SJCRH30 (cell line): ENCODE measurements at regions not wholly inside any gene's neighbourhood (a gene's known extent, or its start where the extent isn't known, plus 50 kb on each side); places are given as distances from the start of the nearest gene placed in this dataset.

Experiments
- DNase-seq, 2 experiments: peaks; one replicate each; pipeline ENCODE4 v3.0.0-alpha.2; 2015 to 2020
- H3K27ac ChIP-seq: fragments of 250-450 bp; sonication (Bioruptor Pico); 2 replicates; pipeline ENCODE4 v1.5.1; 2020; ENCODE audit warnings: mild to moderate bottlenecking, moderate library complexity
- H3K27me3 ChIP-seq: fragments of 250-450 bp; sonication (Bioruptor Pico); 2 replicates; pipeline ENCODE4 v1.5.1; 2020; ENCODE audit warnings: mild to moderate bottlenecking, moderate library complexity
- H3K36me3 ChIP-seq: fragments of 250-450 bp; sonication (Bioruptor Pico); 2 replicates; pipeline ENCODE4 v1.5.1; 2020; ENCODE audit warnings: mild to moderate bottlenecking, moderate library complexity
- H3K4me1 ChIP-seq: fragments of 250-450 bp; sonication (Bioruptor Pico); 2 replicates; pipeline ENCODE4 v1.5.1; 2020; ENCODE audit warnings: mild to moderate bottlenecking, moderate library complexity
- H3K4me3 ChIP-seq: fragments of 250-450 bp; sonication (Bioruptor Pico); 2 replicates; pipeline ENCODE4 v1.5.1; 2020; ENCODE audit warnings: mild to moderate bottlenecking, moderate library complexity
- H3K9me3 ChIP-seq: fragments of 250-450 bp; sonication (Bioruptor Pico); replicated peaks from 2 replicates; pipeline ENCODE4 v1.5.1; 2020; ENCODE audit warnings: mild to moderate bottlenecking, moderate library complexity

- H3K9me3 ChIP-seq = no peaks in the 10 kb centered on the region
- peaks cover 15% of the 10 kb centered on the region for H3K4me1 ChIP-seq
- H3K27me3 ChIP-seq = no peaks in the 10 kb centered on the region
- H3K4me3 ChIP-seq = no peak overlapping the region
- H3K36me3 ChIP-seq = no peaks in the 10 kb centered on the region
- no peak for DNase-seq
- no peak overlapping the region for H3K27ac ChIP-seq
Measured at GRCh38 chr20:23203951-23204730, 118.0 kb upstream of the CD93 start.

- Histone ChIP-seq H3K36me3 (no peaks in the 10 kb centered on the region), H3K27ac (no peak overlapping the region), H3K9me3 (no peaks in the 10 kb centered on the region), H3K27me3 (no peaks in the 10 kb centered on the region), H3K4me1 (peaks cover 20% of the 10 kb centered on the region), H3K4me3 (no peak overlapping the region)
- DNase-seq = no peak
Measured at GRCh38 chr20:23203310-23203709, 117.2 kb upstream of the CD93 start.

- no peak for DNase-seq
- Histone ChIP-seq H3K27ac (no peak overlapping the region), H3K27me3 (no peaks in the 10 kb centered on the region), H3K4me3 (no peak overlapping the region), H3K9me3 (peaks cover 7% of the 10 kb centered on the region; the same call in 1 of the 2 replicates), H3K4me1 (peaks cover 15% of the 10 kb centered on the region), H3K36me3 (no peaks in the 10 kb centered on the region)
Measured at GRCh38 chr20:23201658-23202057, 115.5 kb upstream of the CD93 start.

- Histone ChIP-seq H3K36me3 (no peaks in the 10 kb centered on the region), H3K4me1 (peaks cover 13% of the 10 kb centered on the region), H3K4me3 (no peak overlapping the region), H3K9me3 (peaks cover 7% of the 10 kb centered on the region; the same call in 1 of the 2 replicates), H3K27ac (no peak overlapping the region), H3K27me3 (no peaks in the 10 kb centered on the region)
- DNase-seq = peak; percentile 22 to 45
Measured at GRCh38 chr20:23200914-23201313, 114.8 kb upstream of the CD93 start.

GRCh38 chr20:23200413-23200812, 114.3 kb upstream of the CD93 start:
- Histone ChIP-seq H3K9me3 (peaks cover 7% of the 10 kb centered on the region; the same call in 1 of the 2 replicates), H3K27me3 (no peaks in the 10 kb centered on the region), H3K4me3 (no peak overlapping the region), H3K36me3 (no peaks in the 10 kb centered on the region), H3K27ac (no peak overlapping the region), H3K4me1 (peaks cover 8% of the 10 kb centered on the region)
- DNase-seq = no peak

- no peaks in the 10 kb centered on the region for H3K27me3 ChIP-seq
Measured at GRCh38 chr20:23199356-23199755, 113.2 kb upstream of the CD93 start.

GRCh38 chr20:23198815-23199214, 112.7 kb upstream of the CD93 start:
- Histone ChIP-seq H3K4me3 (no peak overlapping the region), H3K36me3 (no peaks in the 10 kb centered on the region), H3K4me1 (peaks cover 8% of the 10 kb centered on the region; the same call in 1 of the 2 replicates), H3K9me3 (peaks cover 7% of the 10 kb centered on the region; the same call in 1 of the 2 replicates), H3K27ac (no peak overlapping the region), H3K27me3 (no peaks in the 10 kb centered on the region)
- DNase-seq = no peak

More at GRCh38 chr20:23199356-23199755, 113.2 kb upstream of the CD93 start:
- H3K4me1 ChIP-seq = peaks cover 4% of the 10 kb centered on the region; the same call in 1 of the 2 replicates
- peaks cover 7% of the 10 kb centered on the region; the same call in 1 of the 2 replicates for H3K9me3 ChIP-seq
- H3K27ac ChIP-seq = no peak overlapping the region
- H3K4me3 ChIP-seq = no peak overlapping the region
- no peaks in the 10 kb centered on the region for H3K36me3 ChIP-seq
- DNase-seq = no peak

GRCh38 chr20:23197836-23198235, 111.7 kb upstream of the CD93 start:
- Histone ChIP-seq H3K4me3 (no peak overlapping the region), H3K27me3 (no peaks in the 10 kb centered on the region), H3K4me1 (peaks cover 8% of the 10 kb centered on the region; the same call in 1 of the 2 replicates), H3K27ac (no peak overlapping the region), H3K36me3 (no peaks in the 10 kb centered on the region), H3K9me3 (peaks cover 7% of the 10 kb centered on the region; the same call in 1 of the 2 replicates)
- no peak for DNase-seq

GRCh38 chr20:23195636-23196035, 109.5 kb upstream of the CD93 start:
- no peaks in the 10 kb centered on the region for H3K27me3 ChIP-seq
- H3K36me3 ChIP-seq = no peaks in the 10 kb centered on the region
- peaks cover 7% of the 10 kb centered on the region; the same call in 1 of the 2 replicates for H3K9me3 ChIP-seq
- no peak overlapping the region for H3K27ac ChIP-seq
- H3K4me3 ChIP-seq = no peak overlapping the region
- no peak for DNase-seq
- H3K4me1 ChIP-seq = peaks cover 8% of the 10 kb centered on the region; the same call in 1 of the 2 replicates

- Histone ChIP-seq H3K36me3 (no peaks in the 10 kb centered on the region), H3K27me3 (no peaks in the 10 kb centered on the region), H3K9me3 (peaks cover 7% of the 10 kb centered on the region; the same call in 1 of the 2 replicates), H3K4me1 (peaks cover 7% of the 10 kb centered on the region; the same call in 1 of the 2 replicates), H3K27ac (no peak overlapping the region), H3K4me3 (no peak overlapping the region)
- peak in 1 of 2 experiments; percentile 27 for DNase-seq
Measured at GRCh38 chr20:23193801-23194384, 107.8 kb upstream of the CD93 start.

- H3K36me3 ChIP-seq = no peaks in the 10 kb centered on the region
- DNase-seq = no peak
- no peak overlapping the region for H3K4me3 ChIP-seq
- H3K27me3 ChIP-seq = no peaks in the 10 kb centered on the region
- H3K4me1 ChIP-seq = peaks cover 6% of the 10 kb centered on the region; the same call in 1 of the 2 replicates
- H3K9me3 ChIP-seq = peaks cover 10% of the 10 kb centered on the region; the same call in 1 of the 2 replicates
- no peak overlapping the region for H3K27ac ChIP-seq
Measured at GRCh38 chr20:23192469-23192868, 106.3 kb upstream of the CD93 start.

- no peak overlapping the region for H3K4me3 ChIP-seq
- no peaks in the 10 kb centered on the region for H3K36me3 ChIP-seq
- no peak for DNase-seq
- peaks cover 6% of the 10 kb centered on the region; the same call in 1 of the 2 replicates for H3K4me1 ChIP-seq
- no peak overlapping the region for H3K27ac ChIP-seq
- 0 out of 2 replicates have a peak, but pooled peaks cover 3% of the 10 kb centered on the region for H3K9me3 ChIP-seq
- H3K27me3 ChIP-seq = no peaks in the 10 kb centered on the region
Measured at GRCh38 chr20:23190557-23190956, 104.4 kb upstream of the CD93 start.

GRCh38 chr20:23189854-23190253, 103.7 kb upstream of the CD93 start:
- Histone ChIP-seq H3K4me3 (no peak overlapping the region), H3K4me1 (peaks cover 6% of the 10 kb centered on the region; the same call in 1 of the 2 replicates), H3K9me3 (0 out of 2 replicates have a peak, but pooled peaks cover 3% of the 10 kb centered on the region), H3K27me3 (no peaks in the 10 kb centered on the region), H3K36me3 (no peaks in the 10 kb centered on the region), H3K27ac (no peak overlapping the region)
- DNase-seq = no peak

- H3K4me1 ChIP-seq = peaks cover 6% of the 10 kb centered on the region; the same call in 1 of the 2 replicates
- H3K4me3 ChIP-seq = no peak overlapping the region
- DNase-seq = no peak
- no peaks in the 10 kb centered on the region for H3K27me3 ChIP-seq
- no peak overlapping the region for H3K27ac ChIP-seq
- 0 out of 2 replicates have a peak, but pooled peaks cover 3% of the 10 kb centered on the region for H3K9me3 ChIP-seq
- H3K36me3 ChIP-seq = no peaks in the 10 kb centered on the region
Measured at GRCh38 chr20:23189341-23189740, 103.2 kb upstream of the CD93 start.
